ENCODE measurements at regions not wholly inside any gene's neighbourhood (a gene's known extent, or its start where the extent isn't known, plus 50 kb on each side); places are given as distances from the start of the nearest gene placed in this dataset.

DNA sequence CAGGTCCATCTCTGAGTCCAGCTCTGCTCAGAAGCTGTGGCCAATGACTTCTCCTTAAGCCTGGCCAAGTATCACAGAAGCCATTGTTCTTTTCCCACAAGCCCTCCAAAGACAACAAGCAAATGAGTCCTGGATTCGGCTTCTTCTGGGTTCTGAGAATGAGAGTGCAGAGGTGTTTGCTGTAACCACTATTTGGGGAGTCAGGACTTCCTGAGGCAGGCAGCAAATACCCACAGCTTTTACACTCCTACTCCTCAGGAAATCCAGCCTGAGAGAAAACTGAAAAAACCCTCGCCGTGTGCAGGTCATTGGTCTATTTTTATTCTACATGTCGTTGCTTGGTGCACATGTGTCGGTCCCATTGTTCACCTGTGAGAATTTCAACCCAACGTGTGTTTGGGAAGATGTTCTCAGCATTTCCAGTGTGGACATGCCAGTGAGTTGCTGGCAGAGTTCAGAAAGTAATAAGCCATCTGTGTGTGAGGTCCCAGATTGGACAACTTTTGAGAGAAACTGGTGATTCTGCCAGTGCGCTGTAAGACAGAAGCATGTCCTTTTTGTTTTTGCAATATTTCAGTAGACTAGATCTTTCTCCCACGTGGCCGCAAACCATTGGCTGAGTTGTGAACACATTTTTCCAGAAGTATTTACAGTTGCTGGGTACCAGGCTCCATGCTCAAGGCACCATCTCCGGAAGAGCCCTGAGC lies 121.6 kb upstream of the LYZL2 start:
- CTCF ChIA-PET (ENCODE audit: low intra/inter-chr PET ratio, low total read pairs), result no interaction called here
- H3K4me3 ChIP-seq (replicated peaks in 1 of 3; ENCODE audit: insufficient read depth in 1 of 3, low read depth in 2 of 3, low read length in 3 of 3), result no peak overlapping the region
- no peak for ATAC-seq
- no peak overlapping the region for H2AFZ ChIP-seq (ENCODE audit: low read length)
- intact Hi-C loops (cut with micrococcal nuclease; ENCODE audit: unreplicated experiment) (no loop called here), in situ Hi-C loops (cut with HindIII; ENCODE audit: extremely low pct_ligation_motif_present, low pct_unique_long_range_greater_than_20kb) (no loop called here)
- WGBS (ENCODE audit: low lambda C conversion rate), result 28% methylated on average over 9 of the region's 10 CpGs
- POLR2A ChIA-PET, result no interaction called here
- H3K79me2 ChIP-seq (ENCODE audit: insufficient read depth, low read length), result no peaks in the 10 kb centered on the region
- H3K27ac ChIP-seq (ENCODE audit: extremely low read length, insufficient read depth, low read length), result no peak overlapping the region
- no peaks in the 10 kb centered on the region for H4K20me1 ChIP-seq (ENCODE audit: insufficient read depth, low read length)
- no peak for FAIRE-seq
- H3K9me3 ChIP-seq (ENCODE audit: low read length), result no peaks in the 10 kb centered on the region
- no peaks in the 10 kb centered on the region for H3K36me3 ChIP-seq (replicated peaks in 1 of 2; ENCODE audit: control insufficient read depth in 1 of 2, insufficient read depth in 2 of 2, low read length in 2 of 2)
- no peak for TF ChIP-seq YY1 (IDR thresholded peaks at IDR 0.05; ENCODE audit: insufficient read depth, insufficient replicate concordance, low read depth, low read length)
- no peak for TF ChIP-seq ZNF746 (CRISPR knock-in tag; IDR thresholded peaks at IDR 0.05)
- no peak for TF ChIP-seq ZNF614 (CRISPR knock-in tag; IDR thresholded peaks at IDR 0.05; ENCODE audit: borderline replicate concordance)
- no peak overlapping the region for H3K4me2 ChIP-seq (ENCODE audit: low read depth, low read length)
- H3K9ac ChIP-seq (ENCODE audit: insufficient read depth, low read depth, low read length), result no peak overlapping the region
- no peak for DNase-seq (ENCODE audit: low spot score)
- peaks cover 5 to 58% of the 10 kb centered on the region in 2 experiments; a peak in 4 of 5 replicates for H3K27me3 ChIP-seq (ENCODE audit: control insufficient read depth in 1 of 2, insufficient read depth in 2 of 2, low read length in 2 of 2)
- no TSS peak for BruUV-seq (replicated peaks)
- no peaks in the 10 kb centered on the region for H3K4me1 ChIP-seq (ENCODE audit: insufficient read depth, low read length)

DNA sequence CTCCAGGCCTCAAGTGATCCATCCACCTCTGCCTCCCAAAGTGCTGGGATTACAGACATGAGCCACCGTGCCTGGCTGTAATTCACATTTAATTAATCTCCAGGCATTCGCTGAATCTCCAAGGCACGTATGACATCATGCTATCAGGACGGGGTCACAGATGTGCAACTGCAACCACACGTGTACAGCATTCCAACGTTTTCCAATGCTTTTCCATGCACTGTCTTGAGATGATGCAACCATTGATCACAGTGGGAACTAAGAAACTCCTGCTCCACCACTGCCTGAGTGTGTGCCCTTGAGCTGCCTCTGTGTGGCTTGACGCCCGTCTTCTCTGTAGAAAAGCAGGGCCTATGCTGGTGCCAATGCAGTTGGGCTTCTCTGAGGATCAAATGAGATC lies 119.8 kb upstream of the LYZL2 start:
- POLR2A ChIA-PET, result no interaction called here
- H3K27ac ChIP-seq (ENCODE audit: extremely low read length, insufficient read depth, low read length), result no peak overlapping the region
- H2AFZ ChIP-seq (ENCODE audit: low read length), result no peak overlapping the region
- CTCF ChIA-PET (ENCODE audit: low intra/inter-chr PET ratio, low total read pairs), result no interaction called here
- peaks cover 5 to 49% of the 10 kb centered on the region in 2 experiments; a peak in 4 of 5 replicates for H3K27me3 ChIP-seq (ENCODE audit: control insufficient read depth in 1 of 2, insufficient read depth in 2 of 2, low read length in 2 of 2)
- no peak for FAIRE-seq
- intact Hi-C loops (cut with micrococcal nuclease; ENCODE audit: unreplicated experiment) (no loop called here), in situ Hi-C loops (cut with HindIII; ENCODE audit: extremely low pct_ligation_motif_present, low pct_unique_long_range_greater_than_20kb) (no loop called here)
- H3K4me2 ChIP-seq (ENCODE audit: low read depth, low read length), result no peak overlapping the region
- BruUV-seq (replicated peaks), result no TSS peak
- TF ChIP-seq ZFP90 (CRISPR knock-in tag; IDR thresholded peaks at IDR 0.05; ENCODE audit: borderline replicate concordance), result no peak
- TF ChIP-seq ATF7 (IDR thresholded peaks at IDR 0.05), result peak; percentile 72
- no peak for TF ChIP-seq ATF7 (CRISPR knock-in tag; IDR thresholded peaks at IDR 0.05)
- WGBS (ENCODE audit: low lambda C conversion rate), result 19% methylated on average over 8 of the region's 8 CpGs
- H3K79me2 ChIP-seq (ENCODE audit: insufficient read depth, low read length), result no peaks in the 10 kb centered on the region
- no peaks in the 10 kb centered on the region for H4K20me1 ChIP-seq (ENCODE audit: insufficient read depth, low read length)
- H3K9ac ChIP-seq (ENCODE audit: insufficient read depth, low read depth, low read length), result no peak overlapping the region
- no peaks in the 10 kb centered on the region for H3K4me1 ChIP-seq (ENCODE audit: insufficient read depth, low read length)
- ATAC-seq, result no peak
- no peak overlapping the region for H3K4me3 ChIP-seq (replicated peaks in 1 of 3; ENCODE audit: insufficient read depth in 1 of 3, low read depth in 2 of 3, low read length in 3 of 3)
- H3K36me3 ChIP-seq (replicated peaks in 1 of 2; ENCODE audit: control insufficient read depth in 1 of 2, insufficient read depth in 2 of 2, low read length in 2 of 2), result no peaks in the 10 kb centered on the region
- no peaks in the 10 kb centered on the region for H3K9me3 ChIP-seq (ENCODE audit: low read length)
- no peak for DNase-seq (ENCODE audit: low spot score)

All from HepG2 (cell line).